ENCODE measurements at regions not wholly inside any gene's neighbourhood (a gene's known extent, or its start where the extent isn't known, plus 50 kb on each side); places are given as distances from the start of the nearest gene placed in this dataset.

DNA sequence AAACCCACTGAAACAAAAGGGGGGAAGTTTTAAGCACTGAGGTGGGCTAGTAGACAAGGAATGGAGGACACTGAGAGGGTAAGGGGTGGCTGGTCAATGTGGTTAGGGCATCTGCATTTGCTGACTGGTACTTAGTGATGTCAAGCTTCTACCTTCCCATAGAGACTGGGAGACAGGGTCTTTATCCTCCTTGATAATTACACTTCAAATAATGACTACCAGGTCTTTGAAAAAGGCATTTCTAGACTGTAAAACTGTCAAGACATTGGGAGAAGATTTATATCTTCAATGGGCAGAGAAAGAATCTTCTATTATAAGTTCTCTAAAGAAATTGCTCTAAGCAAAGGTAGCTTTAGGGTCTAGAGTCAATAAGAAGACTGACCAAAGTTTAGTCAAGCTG lies 1490.8 kb upstream of the PCDH20 start:
- no peak for TF ChIP-seq CTCF (conservative IDR thresholded peaks at IDR 0.05)
- no peak overlapping the region for H3K27ac ChIP-seq

DNA sequence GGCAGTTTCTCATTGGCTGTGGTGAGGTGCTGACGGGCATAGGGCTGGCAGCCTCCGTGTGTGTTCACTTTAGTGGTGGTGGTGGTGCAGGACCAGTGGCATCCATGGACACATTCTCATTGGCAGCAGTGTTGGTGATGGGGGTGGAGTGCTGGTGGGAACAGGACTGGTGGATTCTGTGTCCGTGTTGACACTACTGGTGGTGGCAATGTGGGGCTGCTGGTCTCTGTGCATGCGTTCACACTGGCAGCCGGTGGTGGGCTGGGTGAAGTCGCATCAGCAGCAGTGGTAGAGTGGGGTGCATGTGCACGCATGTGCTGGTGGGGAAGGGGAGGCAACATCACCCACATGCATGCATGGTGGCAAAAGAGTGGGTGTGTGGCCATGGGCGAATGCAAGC lies 1471.4 kb upstream of the PCDH20 start:
- no peak for TF ChIP-seq CTCF (conservative IDR thresholded peaks at IDR 0.05)
- H3K27ac ChIP-seq, result no peak overlapping the region

DNA sequence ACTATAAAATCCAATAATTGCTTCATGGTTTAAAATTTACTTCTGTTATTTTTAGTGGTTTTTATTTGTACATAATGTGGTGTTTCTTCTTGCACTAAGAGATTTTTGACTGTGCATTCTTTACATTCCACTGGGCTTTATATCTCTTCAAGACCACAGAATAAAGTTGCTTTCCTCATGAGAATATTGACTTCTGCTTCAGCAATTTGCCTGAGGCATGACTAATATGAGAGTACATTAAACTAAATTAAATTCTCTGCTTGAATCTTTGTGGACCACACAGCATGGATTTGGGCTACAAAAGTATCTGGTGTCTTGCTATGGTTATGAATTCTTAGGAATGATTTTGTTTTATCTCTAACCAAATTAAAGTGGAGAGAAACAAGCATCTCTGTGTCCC lies 1463.4 kb upstream of the PCDH20 start:
- TF ChIP-seq CTCF (conservative IDR thresholded peaks at IDR 0.05), result no peak
- H3K27ac ChIP-seq, result no peak overlapping the region

GRCh38 chr13:62875118-62875640 lies 1459.5 kb upstream of the PCDH20 start:
- no peak overlapping the region for H3K27ac ChIP-seq
- TF ChIP-seq CTCF (conservative IDR thresholded peaks at IDR 0.05), result no peak

DNA sequence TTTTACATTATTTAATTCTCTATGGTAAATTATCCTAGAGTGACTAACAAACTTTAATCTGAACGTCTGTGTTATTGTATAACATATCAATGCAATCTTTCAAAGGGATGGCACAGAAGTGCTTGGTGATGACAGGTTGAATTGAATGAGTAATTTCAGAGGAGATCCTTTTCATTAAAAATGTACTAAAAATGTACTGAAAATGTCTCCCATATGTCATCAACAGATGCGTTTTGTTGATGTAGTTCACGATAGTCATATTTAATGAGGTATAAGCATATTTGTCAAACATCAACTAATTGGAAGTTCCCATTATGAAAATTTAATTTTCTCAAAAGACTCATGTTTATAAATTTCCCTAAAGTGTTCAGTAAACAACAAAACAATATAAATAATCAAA lies 1434.7 kb upstream of the PCDH20 start:
- H3K27ac ChIP-seq, result no peak overlapping the region

DNA sequence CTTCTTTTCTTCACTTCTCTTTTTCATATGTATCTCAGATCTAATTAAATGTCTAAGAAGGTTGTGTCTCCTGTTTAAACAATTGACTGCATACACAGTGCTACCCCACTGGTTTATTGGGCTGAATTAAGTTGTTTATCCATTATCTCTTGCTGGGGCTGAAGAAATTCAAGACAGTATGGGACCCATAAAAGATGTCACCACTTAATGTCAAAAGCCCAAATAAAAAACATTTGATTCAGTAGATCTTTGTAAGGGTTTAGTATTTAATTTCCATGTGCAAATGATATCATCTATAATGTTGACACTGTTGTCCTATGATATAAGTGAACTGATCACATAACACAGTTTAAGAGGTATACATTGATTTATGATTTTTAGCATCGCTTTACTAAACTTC lies 1431.9 kb upstream of the PCDH20 start:
- H3K27ac ChIP-seq, result no peak overlapping the region
- TF ChIP-seq CTCF (conservative IDR thresholded peaks at IDR 0.05), result no peak

More for the DNA sequence above, 1434.7 kb upstream of the PCDH20 start:
- no peak for TF ChIP-seq CTCF (conservative IDR thresholded peaks at IDR 0.05)

DNA sequence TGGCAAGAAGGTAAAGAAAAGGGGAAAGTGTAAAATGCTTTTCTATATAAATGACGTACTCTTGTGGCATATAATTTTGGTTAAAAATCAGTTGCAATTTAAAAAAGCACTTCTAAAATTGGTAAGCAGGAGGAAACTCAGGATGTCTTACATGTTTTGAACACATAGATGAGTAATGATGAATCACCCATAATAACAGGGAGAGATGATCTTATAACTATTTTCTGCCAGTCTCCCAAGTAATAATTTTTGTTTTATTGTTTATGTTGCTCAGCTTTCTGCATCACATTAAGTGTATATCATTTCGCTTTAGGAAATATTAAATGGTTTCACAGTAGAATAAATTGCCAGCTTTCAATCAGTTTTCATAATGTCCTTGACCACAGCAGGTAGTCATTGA lies 1430.7 kb upstream of the PCDH20 start:
- no peak overlapping the region for H3K27ac ChIP-seq
- no peak for TF ChIP-seq CTCF (conservative IDR thresholded peaks at IDR 0.05)
